Uterus (tissue), 3 donors: ENCODE measurements at regions not wholly inside any gene's neighbourhood (a gene's known extent, or its start where the extent isn't known, plus 50 kb on each side); places are given as distances from the start of the nearest gene placed in this dataset.

ENCODE experiments used
- DNase-seq, 2 donors: peaks; one replicate each; pipeline ENCODE4 v3.0.0-alpha.2; 2019 to 2020
- H3K27ac ChIP-seq, 2 donors: fragments of 200-600 bp; sonication (generic); 1 replicate in 1 of 2; 2 replicates in 1 of 2; pipeline ENCODE4 v1.5.1; 2016 to 2018
- H3K27me3 ChIP-seq, 2 donors: fragments of 200-600 bp; sonication (generic); one replicate each; pipeline ENCODE4 v1.5.1; 2018 to 2019; ENCODE audit warnings: control low read depth in 1 of 2
- H3K36me3 ChIP-seq, 2 donors: fragments of 200-600 bp; sonication (generic); one replicate each; pipeline ENCODE4 v1.5.1; 2019; ENCODE audit warnings: control low read depth in 1 of 2
- H3K4me1 ChIP-seq, 2 donors: fragments of 200-600 bp; sonication (generic); one replicate each; pipeline ENCODE4 v1.5.1; 2018 to 2019; ENCODE audit warnings: control low read depth in 1 of 2
- H3K4me3 ChIP-seq, 2 donors: fragments of 200-600 bp; sonication (generic); 1 replicate in 1 of 2; 2 replicates in 1 of 2; pipeline ENCODE4 v1.5.1; 2018 to 2019; ENCODE audit warnings: mild to moderate bottlenecking in 1 of 2
- H3K9me3 ChIP-seq, 2 donors: fragments of 200-600 bp; sonication (generic); one replicate each; pipeline ENCODE4 v1.5.1; 2019; ENCODE audit warnings: control low read depth in 1 of 2
- CTCF ChIP-seq, 4 experiments: fragments of 200-600 bp in 2 of 4; fragments of 450-650 bp in 2 of 4; sonication (generic) in 2 of 4; IDR thresholded peaks; one replicate each; pipeline ENCODE4 v1.5.1; 2016 to 2019; ENCODE audit warnings: antibody characterized with exemption in 4 of 4, mild to moderate bottlenecking in 2 of 4, moderate library complexity in 1 of 4
- POLR2A ChIP-seq, 2 donors: fragments of 450-650 bp; IDR thresholded peaks; one replicate each; pipeline ENCODE4 v1.6.1; 2016; ENCODE audit warnings: antibody characterized with exemption in 2 of 2, mild to moderate bottlenecking in 1 of 2, moderate library complexity in 1 of 2
- intact Hi-C: fragments of 100-400 bp; cut with DNase I; formaldehyde crosslinking; loops from one replicate; pipeline ENCODE4 v1.15.1; 2023; ENCODE audit warnings: low total_unique reads
- donor health status: DM: yes; HTN: yes; CAD: no.

- intact Hi-C loops: no loop called here
- no peak for DNase-seq
- no peaks in the 10 kb centered on the region for H3K4me1 ChIP-seq
- H3K27ac ChIP-seq: no peak overlapping the region
- no peaks in the 10 kb centered on the region for H3K27me3 ChIP-seq
- TF ChIP-seq CTCF (IDR thresholded peaks at IDR 0.05): no peak
- TF ChIP-seq POLR2A (IDR thresholded peaks at IDR 0.05): no peak
- H3K9me3 ChIP-seq: no peaks in the 10 kb centered on the region
- H3K4me3 ChIP-seq: no peak overlapping the region
- H3K36me3 ChIP-seq: no peaks in the 10 kb centered on the region
Observed at GRCh38 chr14:28571636-28572035, 195.0 kb upstream of the FOXG1 start.

- Histone ChIP-seq H3K36me3 (no peaks in the 10 kb centered on the region), H3K27me3 (no peaks in the 10 kb centered on the region), H3K27ac (no peak overlapping the region), H3K4me3 (no peak overlapping the region), H3K9me3 (no peaks in the 10 kb centered on the region), H3K4me1 (no peaks in the 10 kb centered on the region)
- no peak for DNase-seq
- intact Hi-C loops: no loop called here
- TF ChIP-seq POLR2A (IDR thresholded peaks at IDR 0.05) (no peak), CTCF (IDR thresholded peaks at IDR 0.05) (no peak)
Observed at GRCh38 chr14:28576523-28576922, 190.1 kb upstream of the FOXG1 start.

- intact Hi-C loops: no loop called here
Observed at GRCh38 chr14:28577187-28577586, 189.4 kb upstream of the FOXG1 start.

GRCh38 chr14:28577711-28578131 is 188.9 kb upstream of the FOXG1 start:
- no peak for DNase-seq
- no peaks in the 10 kb centered on the region for H3K4me1 ChIP-seq
- no peak overlapping the region for H3K27ac ChIP-seq
- TF ChIP-seq CTCF (IDR thresholded peaks at IDR 0.05): no peak
- no peak for TF ChIP-seq POLR2A (IDR thresholded peaks at IDR 0.05)
- H3K27me3 ChIP-seq: no peaks in the 10 kb centered on the region
- no peak overlapping the region for H3K4me3 ChIP-seq
- no peaks in the 10 kb centered on the region for H3K9me3 ChIP-seq
- intact Hi-C loops: no loop called here
- H3K36me3 ChIP-seq: no peaks in the 10 kb centered on the region

More at GRCh38 chr14:28577187-28577586, 189.4 kb upstream of the FOXG1 start:
- Histone ChIP-seq H3K4me3 (no peak overlapping the region), H3K36me3 (no peaks in the 10 kb centered on the region), H3K9me3 (no peaks in the 10 kb centered on the region), H3K4me1 (no peaks in the 10 kb centered on the region), H3K27ac (no peak overlapping the region), H3K27me3 (no peaks in the 10 kb centered on the region)
- TF ChIP-seq CTCF (IDR thresholded peaks at IDR 0.05) (no peak), POLR2A (IDR thresholded peaks at IDR 0.05) (no peak)
- DNase-seq: no peak

- no peak for TF ChIP-seq CTCF (IDR thresholded peaks at IDR 0.05)
- TF ChIP-seq POLR2A (IDR thresholded peaks at IDR 0.05): no peak
- H3K27ac ChIP-seq: no peak overlapping the region
- no peaks in the 10 kb centered on the region for H3K9me3 ChIP-seq
- no peaks in the 10 kb centered on the region for H3K4me1 ChIP-seq
- intact Hi-C loops: no loop called here
- H3K4me3 ChIP-seq: no peak overlapping the region
- DNase-seq: no peak
- H3K27me3 ChIP-seq: no peaks in the 10 kb centered on the region
- no peaks in the 10 kb centered on the region for H3K36me3 ChIP-seq
Observed at GRCh38 chr14:28584951-28585350, 181.6 kb upstream of the FOXG1 start.
